ENCODE measurements at regions not wholly inside any gene's neighbourhood (a gene's known extent, or its start where the extent isn't known, plus 50 kb on each side); places are given as distances from the start of the nearest gene placed in this dataset.
A peak's percentile ranks its signal among the peaks of the same experiment; 100 is the strongest.

GRCh38 chr22:27152883-27153282 is 495.5 kb downstream of the MIAT start:
- DNase-seq (ENCODE audit: low read depth in 2 of 3, low spot score in 2 of 3): no peak

- no peak for DNase-seq (ENCODE audit: low read depth in 2 of 3, low spot score in 2 of 3)
These were observed 496.0 kb downstream of the MIAT start for GRCh38 chr22:27153386-27153785.

GRCh38 chr22:27154717-27155116 is 497.3 kb downstream of the MIAT start:
- DNase-seq (ENCODE audit: low read depth in 2 of 3, low spot score in 2 of 3): peak in 2 of 3 donors; percentile 67 to 79

- no peak for DNase-seq (ENCODE audit: low read depth in 2 of 3, low spot score in 2 of 3)
These were observed 499.6 kb downstream of the MIAT start for GRCh38 chr22:27156821-27157489.

- DNase-seq (ENCODE audit: low read depth in 2 of 3, low spot score in 2 of 3): no peak
These were observed 500.4 kb downstream of the MIAT start for GRCh38 chr22:27157666-27158370.

- DNase-seq (ENCODE audit: low read depth in 2 of 3, low spot score in 2 of 3): no peak
These were observed 501.6 kb downstream of the MIAT start for GRCh38 chr22:27159016-27159415.

- no peak for DNase-seq (ENCODE audit: low read depth in 2 of 3, low spot score in 2 of 3)
These were observed 502.4 kb downstream of the MIAT start for GRCh38 chr22:27159716-27160295.

- no peak for DNase-seq (ENCODE audit: low read depth in 2 of 3, low spot score in 2 of 3)
These were observed 506.1 kb downstream of the MIAT start for GRCh38 chr22:27163162-27164137.

- no peak for DNase-seq (ENCODE audit: low read depth in 2 of 3, low spot score in 2 of 3)
These were observed 507.6 kb downstream of the MIAT start for GRCh38 chr22:27164781-27165503.

GRCh38 chr22:27168681-27169080 is 511.3 kb downstream of the MIAT start:
- DNase-seq (ENCODE audit: low read depth in 2 of 3, low spot score in 2 of 3): no peak

GRCh38 chr22:27170491-27170890 is 513.1 kb downstream of the MIAT start:
- DNase-seq (ENCODE audit: low read depth in 2 of 3, low spot score in 2 of 3): no peak

- no peak for DNase-seq (ENCODE audit: low read depth in 2 of 3, low spot score in 2 of 3)
These were observed 513.8 kb downstream of the MIAT start for GRCh38 chr22:27171212-27171611.

GRCh38 chr22:27173530-27173929 is 516.1 kb downstream of the MIAT start:
- DNase-seq (ENCODE audit: low read depth in 2 of 3, low spot score in 2 of 3): peak in 2 of 3 donors; percentile 17 to 32

GRCh38 chr22:27175021-27175838 is 517.8 kb downstream of the MIAT start:
- DNase-seq (ENCODE audit: low read depth in 2 of 3, low spot score in 2 of 3): no peak

- no peak for DNase-seq (ENCODE audit: low read depth in 2 of 3, low spot score in 2 of 3)
These were observed 518.6 kb downstream of the MIAT start for GRCh38 chr22:27175974-27176373.

- no peak for DNase-seq (ENCODE audit: low read depth in 2 of 3, low spot score in 2 of 3)
These were observed 521.8 kb downstream of the MIAT start for GRCh38 chr22:27179161-27179560.

- no peak for DNase-seq (ENCODE audit: low read depth in 2 of 3, low spot score in 2 of 3)
These were observed 524.1 kb downstream of the MIAT start for GRCh38 chr22:27181537-27181936.

GRCh38 chr22:27183474-27183873 is 526.1 kb downstream of the MIAT start:
- DNase-seq (ENCODE audit: low read depth in 2 of 3, low spot score in 2 of 3): no peak

- DNase-seq (ENCODE audit: low read depth in 2 of 3, low spot score in 2 of 3): no peak
These were observed 527.8 kb downstream of the MIAT start for GRCh38 chr22:27185099-27185709.

All from hematopoietic multipotent progenitor cell (in vitro differentiated cells).